ENCODE measurements at regions not wholly inside any gene's neighbourhood (a gene's known extent, or its start where the extent isn't known, plus 50 kb on each side); places are given as distances from the start of the nearest gene placed in this dataset.

DNA sequence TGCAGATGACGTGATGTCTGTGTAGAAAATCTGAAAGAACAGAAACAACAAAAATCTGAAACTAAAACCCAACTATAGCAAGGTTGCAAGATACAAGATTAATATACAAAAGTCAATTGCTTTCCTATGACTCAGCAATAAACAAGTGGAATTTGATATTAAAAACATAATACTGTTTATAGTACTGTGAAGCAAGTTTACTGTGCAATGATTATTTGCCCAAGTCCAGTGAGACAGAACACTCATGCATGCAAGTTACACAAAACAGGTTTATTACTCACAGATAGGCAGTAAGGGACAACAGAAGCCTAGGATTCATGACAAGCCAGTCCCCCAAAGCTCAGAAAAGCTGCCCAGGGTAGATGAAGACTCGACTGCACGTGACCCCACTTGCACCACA lies 62.4 kb upstream of the RAB4A start:
- no peaks in the 10 kb centered on the region for H3K36me3 Mint-ChIP-seq (ENCODE audit: unreplicated experiment)
- no peaks in the 10 kb centered on the region for H3K4me1 Mint-ChIP-seq (ENCODE audit: unreplicated experiment)
- TF ChIP-seq, protein P1, sequence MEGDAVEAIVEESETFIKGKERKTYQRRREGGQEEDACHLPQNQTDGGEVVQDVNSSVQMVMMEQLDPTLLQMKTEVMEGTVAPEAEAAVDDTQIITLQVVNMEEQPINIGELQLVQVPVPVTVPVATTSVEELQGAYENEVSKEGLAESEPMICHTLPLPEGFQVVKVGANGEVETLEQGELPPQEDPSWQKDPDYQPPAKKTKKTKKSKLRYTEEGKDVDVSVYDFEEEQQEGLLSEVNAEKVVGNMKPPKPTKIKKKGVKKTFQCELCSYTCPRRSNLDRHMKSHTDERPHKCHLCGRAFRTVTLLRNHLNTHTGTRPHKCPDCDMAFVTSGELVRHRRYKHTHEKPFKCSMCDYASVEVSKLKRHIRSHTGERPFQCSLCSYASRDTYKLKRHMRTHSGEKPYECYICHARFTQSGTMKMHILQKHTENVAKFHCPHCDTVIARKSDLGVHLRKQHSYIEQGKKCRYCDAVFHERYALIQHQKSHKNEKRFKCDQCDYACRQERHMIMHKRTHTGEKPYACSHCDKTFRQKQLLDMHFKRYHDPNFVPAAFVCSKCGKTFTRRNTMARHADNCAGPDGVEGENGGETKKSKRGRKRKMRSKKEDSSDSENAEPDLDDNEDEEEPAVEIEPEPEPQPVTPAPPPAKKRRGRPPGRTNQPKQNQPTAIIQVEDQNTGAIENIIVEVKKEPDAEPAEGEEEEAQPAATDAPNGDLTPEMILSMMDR (IDR thresholded peaks at IDR 0.05) = no peak
- peaks cover 7% of the 10 kb centered on the region for H3K9me3 Mint-ChIP-seq (ENCODE audit: unreplicated experiment)
- peaks cover 35% of the 10 kb centered on the region for H3K27me3 Mint-ChIP-seq (ENCODE audit: unreplicated experiment)
- DNase-seq (ENCODE audit: extremely low spot score, unreplicated experiment) = no peak
- no peak overlapping the region for H3K27ac Mint-ChIP-seq (ENCODE audit: unreplicated experiment)
- no peak overlapping the region for H3K4me3 Mint-ChIP-seq (ENCODE audit: unreplicated experiment)

GRCh38 chr1:229209386-229209785 lies 61.5 kb upstream of the RAB4A start:
- DNase-seq (ENCODE audit: extremely low spot score, unreplicated experiment) = peak; percentile 7
- no peaks in the 10 kb centered on the region for H3K4me1 Mint-ChIP-seq (ENCODE audit: unreplicated experiment)
- H3K4me3 Mint-ChIP-seq (ENCODE audit: unreplicated experiment) = no peak overlapping the region
- peaks cover 7% of the 10 kb centered on the region for H3K9me3 Mint-ChIP-seq (ENCODE audit: unreplicated experiment)
- H3K27ac Mint-ChIP-seq (ENCODE audit: unreplicated experiment) = no peak overlapping the region
- peaks cover 30% of the 10 kb centered on the region for H3K27me3 Mint-ChIP-seq (ENCODE audit: unreplicated experiment)
- TF ChIP-seq, protein P1 (IDR thresholded peaks at IDR 0.05) = no peak
- no peaks in the 10 kb centered on the region for H3K36me3 Mint-ChIP-seq (ENCODE audit: unreplicated experiment)

DNA sequence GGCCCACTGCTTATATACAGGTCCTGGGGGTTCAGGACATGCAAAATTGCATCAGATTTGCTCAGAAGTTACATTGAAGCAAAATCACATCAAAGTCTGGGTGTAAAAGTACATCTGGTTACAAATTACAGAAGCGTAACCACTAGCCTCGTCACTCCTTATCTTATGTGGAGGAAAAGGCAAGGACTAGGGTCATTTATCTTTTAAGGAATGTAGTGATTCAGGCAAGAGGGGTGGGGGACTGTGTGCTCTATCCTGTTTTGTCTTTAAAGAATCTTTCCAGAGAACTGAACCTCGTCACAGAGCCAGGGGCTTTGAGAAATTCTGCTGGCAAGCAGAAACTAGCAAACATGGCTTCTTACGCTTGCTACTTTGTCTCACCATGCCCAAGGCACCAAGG lies 61.1 kb upstream of the RAB4A start:
- Mint-ChIP-seq H3K27ac (ENCODE audit: unreplicated experiment) (no peak overlapping the region), H3K36me3 (ENCODE audit: unreplicated experiment) (no peaks in the 10 kb centered on the region)
- DNase-seq (ENCODE audit: extremely low spot score, unreplicated experiment) = peak; percentile 15

GRCh38 chr1:229210844-229211243 lies 60.1 kb upstream of the RAB4A start:
- no peak overlapping the region for H3K27ac Mint-ChIP-seq (ENCODE audit: unreplicated experiment)
- H3K27me3 Mint-ChIP-seq (ENCODE audit: unreplicated experiment) = peaks cover 26% of the 10 kb centered on the region
- H3K4me3 Mint-ChIP-seq (ENCODE audit: unreplicated experiment) = no peak overlapping the region
- TF ChIP-seq, protein P1 (IDR thresholded peaks at IDR 0.05) = no peak
- no peaks in the 10 kb centered on the region for H3K36me3 Mint-ChIP-seq (ENCODE audit: unreplicated experiment)
- DNase-seq (ENCODE audit: extremely low spot score, unreplicated experiment) = peak; percentile 38
- no peaks in the 10 kb centered on the region for H3K4me1 Mint-ChIP-seq (ENCODE audit: unreplicated experiment)
- H3K9me3 Mint-ChIP-seq (ENCODE audit: unreplicated experiment) = peaks cover 7% of the 10 kb centered on the region

More for the DNA sequence above, 61.1 kb upstream of the RAB4A start:
- TF ChIP-seq, protein P1 (IDR thresholded peaks at IDR 0.05) = no peak
- peaks cover 30% of the 10 kb centered on the region for H3K27me3 Mint-ChIP-seq (ENCODE audit: unreplicated experiment)
- peaks cover 7% of the 10 kb centered on the region for H3K9me3 Mint-ChIP-seq (ENCODE audit: unreplicated experiment)
- no peaks in the 10 kb centered on the region for H3K4me1 Mint-ChIP-seq (ENCODE audit: unreplicated experiment)
- no peak overlapping the region for H3K4me3 Mint-ChIP-seq (ENCODE audit: unreplicated experiment)

DNA sequence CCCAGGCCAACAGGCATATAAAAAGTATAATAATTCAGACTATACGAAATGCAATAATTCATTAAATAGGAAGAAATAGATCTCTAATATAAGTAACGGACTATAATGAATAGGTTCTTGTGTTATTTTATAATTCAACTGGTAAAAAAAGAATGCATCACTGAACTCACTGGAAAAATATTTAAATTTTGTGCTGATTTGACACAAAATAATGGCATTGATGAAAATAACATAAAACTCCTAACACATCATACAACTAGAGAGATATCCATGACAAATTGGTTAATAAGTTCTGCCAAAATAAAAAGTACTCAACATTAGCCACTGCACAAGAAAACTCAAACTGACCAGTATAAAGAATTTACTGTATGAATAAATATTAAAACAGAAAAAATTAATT lies 57.1 kb upstream of the RAB4A start:
- peaks cover 11% of the 10 kb centered on the region for H3K27me3 Mint-ChIP-seq (ENCODE audit: unreplicated experiment)
- no peaks in the 10 kb centered on the region for H3K4me1 Mint-ChIP-seq (ENCODE audit: unreplicated experiment)
- no peak for DNase-seq (ENCODE audit: extremely low spot score, unreplicated experiment)
- no peaks in the 10 kb centered on the region for H3K9me3 Mint-ChIP-seq (ENCODE audit: unreplicated experiment)
- H3K27ac Mint-ChIP-seq (ENCODE audit: unreplicated experiment) = no peak overlapping the region
- H3K36me3 Mint-ChIP-seq (ENCODE audit: unreplicated experiment) = no peaks in the 10 kb centered on the region
- no peak overlapping the region for H3K4me3 Mint-ChIP-seq (ENCODE audit: unreplicated experiment)
- TF ChIP-seq, protein P1 (IDR thresholded peaks at IDR 0.05) = no peak

Measured in osteocyte (in vitro differentiated cells).